ENCODE measurements at regions not wholly inside any gene's neighbourhood (a gene's known extent, or its start where the extent isn't known, plus 50 kb on each side); places are given as distances from the start of the nearest gene placed in this dataset.
"Not testable (repeated sequence)": the region's sequence is repeated elsewhere in the genome, so short reads cannot be mapped to it uniquely, and the experiment has no call there.

DNA sequence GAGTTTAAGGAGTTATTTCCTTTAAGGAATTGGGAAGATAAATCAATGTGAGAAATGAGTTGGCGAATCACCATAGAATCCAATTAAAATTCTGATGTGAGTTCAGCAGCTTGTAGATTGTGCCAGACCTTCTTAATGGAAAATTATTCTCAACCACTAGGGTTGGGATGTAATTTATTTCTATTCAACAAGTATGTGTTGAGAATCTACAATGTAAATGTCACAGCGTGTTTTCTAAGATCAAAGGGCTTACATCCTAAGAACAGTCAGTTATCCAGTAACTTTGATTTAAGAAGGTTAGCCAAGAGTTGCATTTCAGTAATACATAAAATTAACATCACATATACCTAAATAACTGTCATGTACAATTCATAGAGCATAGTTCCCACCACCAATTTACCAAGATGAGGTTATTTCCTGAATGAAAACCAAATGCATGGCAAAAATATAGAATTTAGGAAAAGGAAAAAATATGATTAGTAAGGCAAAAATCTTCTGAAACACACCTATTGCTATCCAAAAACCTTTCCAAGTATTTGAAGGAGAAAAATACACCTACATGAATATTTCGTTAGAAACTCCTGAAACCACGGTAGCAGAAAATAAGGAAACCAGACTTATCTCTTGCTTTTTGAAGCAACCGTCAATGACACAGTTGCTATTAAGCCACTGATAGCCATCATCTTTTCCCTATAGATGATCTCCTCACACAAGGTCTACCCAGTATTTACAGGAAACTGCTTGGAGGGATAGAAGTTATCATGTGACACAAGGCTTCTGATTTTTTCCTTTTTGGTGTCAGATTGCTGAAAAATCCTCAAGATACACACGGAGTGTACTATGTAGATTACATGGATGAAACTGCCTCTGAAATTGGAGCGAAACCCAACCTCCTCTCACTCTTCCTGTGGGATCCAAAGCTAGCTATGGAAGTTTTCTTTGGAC, 259.4 kb upstream of the POGK start:
- intact Hi-C loops (cut with DNase I) = no loop called here

DNA sequence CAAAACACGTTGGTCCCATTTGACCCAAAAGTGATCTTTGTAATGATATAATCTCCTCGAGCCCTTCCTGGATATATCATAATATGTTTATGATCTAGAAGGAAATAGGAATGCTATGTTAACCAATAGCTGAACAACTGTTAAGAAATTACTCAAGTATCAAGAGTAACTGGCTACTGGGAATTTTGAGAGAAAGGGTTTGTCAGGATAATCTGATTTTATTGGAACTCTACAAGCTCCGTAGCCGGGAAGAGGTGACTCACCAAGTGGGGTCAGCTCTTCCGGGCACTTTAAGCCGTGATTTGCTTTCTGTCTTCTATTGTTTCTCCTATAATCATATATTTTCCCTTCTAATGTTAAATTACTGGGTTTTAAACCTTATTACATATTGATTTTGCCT, 250.5 kb upstream of the POGK start:
- no peak for DNase-seq (ENCODE audit: low spot score)
- intact Hi-C loops (cut with DNase I) = no loop called here

More for the DNA sequence above, 259.4 kb upstream of the POGK start:
- no peak for DNase-seq (ENCODE audit: low spot score)

DNA sequence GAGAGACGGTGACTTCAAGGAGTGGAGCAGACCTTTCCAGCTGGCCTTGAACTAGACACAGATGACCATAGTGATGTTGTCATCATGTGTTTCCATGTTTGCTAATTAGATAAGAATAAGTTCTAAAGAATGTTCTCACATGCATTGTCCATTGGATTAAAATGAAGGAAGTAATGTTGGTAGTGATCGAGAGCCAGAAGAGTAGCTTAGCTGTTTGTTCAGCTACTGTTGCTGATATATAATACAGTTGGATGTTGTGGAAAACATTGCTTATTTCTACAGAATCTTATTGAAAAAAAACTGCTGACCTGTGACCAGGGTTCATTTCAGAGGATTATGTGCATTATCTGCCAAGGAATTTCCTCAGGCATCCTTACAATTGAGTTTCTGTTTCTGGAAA, 249.1 kb upstream of the POGK start:
- intact Hi-C loops (cut with DNase I) = no loop called here
- DNase-seq (ENCODE audit: low spot score) = no peak

DNA sequence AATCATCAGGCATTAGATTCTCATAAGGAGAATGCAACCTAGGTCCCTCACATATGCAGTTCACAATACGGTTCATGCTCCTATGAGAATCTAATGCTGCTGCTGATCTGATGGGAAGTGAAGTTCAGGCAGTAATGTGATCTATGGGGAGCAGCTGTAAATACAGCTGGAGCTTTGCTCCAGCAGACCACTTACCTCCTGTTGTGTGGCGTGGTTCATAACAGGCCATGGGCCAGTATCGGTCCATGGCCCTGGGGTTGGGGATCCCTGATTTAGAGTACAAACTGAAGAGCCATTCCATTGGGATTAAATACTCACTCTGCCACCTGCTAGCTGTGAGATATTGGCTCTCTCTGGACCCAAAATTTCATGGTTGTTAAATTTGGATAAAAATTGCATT, 244.6 kb upstream of the POGK start:
- intact Hi-C loops (cut with DNase I) = no loop called here
- no peak for DNase-seq (ENCODE audit: low spot score)

DNA sequence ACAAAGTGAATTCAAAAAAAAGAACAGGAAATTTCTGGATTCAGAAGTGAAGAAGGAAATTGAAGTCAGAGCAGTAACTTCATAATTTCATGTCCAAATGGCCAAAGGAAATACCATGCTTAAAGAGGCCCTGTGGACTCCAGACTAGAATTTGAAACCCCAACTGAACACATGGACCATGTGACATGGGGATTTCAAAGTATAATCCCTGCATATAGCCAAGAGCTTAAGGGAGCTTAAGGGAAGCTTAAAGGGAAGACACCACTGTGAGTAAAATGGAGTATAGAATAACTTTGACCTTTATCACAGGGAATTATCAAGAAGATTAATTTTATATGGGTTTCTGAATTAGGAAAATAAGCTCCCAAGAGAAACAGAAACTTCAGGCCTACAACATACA, 241.8 kb upstream of the POGK start:
- no peak for DNase-seq (ENCODE audit: low spot score)
- intact Hi-C loops (cut with DNase I) = no loop called here

DNA sequence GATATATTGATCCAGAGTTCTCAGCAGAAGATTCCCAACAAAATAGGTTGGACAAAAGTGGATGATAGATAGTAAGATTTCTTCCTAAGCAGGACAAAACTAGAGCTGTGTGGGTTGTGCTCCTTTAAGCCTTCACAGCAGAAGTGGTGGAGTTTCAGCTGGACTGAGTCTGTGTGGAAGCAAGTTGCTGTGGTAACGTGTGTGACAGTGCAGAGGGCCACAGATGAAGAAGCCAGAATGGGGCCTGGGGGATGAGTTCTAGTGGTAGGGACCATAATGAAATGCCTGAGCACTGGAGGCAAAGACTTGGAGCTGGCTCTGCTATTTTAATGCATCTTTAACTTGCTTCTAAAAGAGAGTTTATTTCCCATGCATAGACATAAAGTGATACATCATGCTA, 238.7 kb upstream of the POGK start:
- DNase-seq (ENCODE audit: low spot score) = no peak
- intact Hi-C loops (cut with DNase I) = no loop called here

DNA sequence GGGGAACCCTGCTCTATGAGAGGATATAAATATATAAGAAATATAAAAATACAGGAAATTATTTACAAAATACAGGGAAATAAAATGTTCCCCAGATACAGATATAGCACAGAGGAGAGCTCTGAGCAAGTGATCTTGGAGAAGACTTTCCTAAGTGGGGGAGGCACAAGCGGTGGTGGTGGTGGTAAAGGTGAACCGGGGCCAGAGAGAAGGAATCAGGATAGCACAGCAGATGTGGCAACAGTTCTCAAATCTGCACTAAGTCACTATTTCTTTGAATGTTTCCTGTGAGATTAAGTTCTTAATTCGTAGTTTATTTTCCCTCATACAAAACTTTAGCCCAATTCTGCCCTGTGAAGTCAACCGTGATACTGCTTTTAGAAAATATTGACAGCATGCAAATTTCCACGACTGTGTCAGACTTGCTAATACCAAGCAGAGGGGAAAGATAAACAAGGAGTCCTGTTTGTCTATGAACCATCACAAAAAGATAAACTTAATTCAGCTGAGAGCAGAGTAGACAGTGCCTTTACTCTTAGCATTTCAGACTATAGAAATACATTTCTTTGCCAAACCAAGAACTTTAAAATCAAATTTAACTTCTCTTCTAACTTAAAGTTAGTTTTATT, 237.5 kb upstream of the POGK start:
- no peak for DNase-seq (ENCODE audit: low spot score)
- intact Hi-C loops (cut with DNase I) = no loop called here

DNA sequence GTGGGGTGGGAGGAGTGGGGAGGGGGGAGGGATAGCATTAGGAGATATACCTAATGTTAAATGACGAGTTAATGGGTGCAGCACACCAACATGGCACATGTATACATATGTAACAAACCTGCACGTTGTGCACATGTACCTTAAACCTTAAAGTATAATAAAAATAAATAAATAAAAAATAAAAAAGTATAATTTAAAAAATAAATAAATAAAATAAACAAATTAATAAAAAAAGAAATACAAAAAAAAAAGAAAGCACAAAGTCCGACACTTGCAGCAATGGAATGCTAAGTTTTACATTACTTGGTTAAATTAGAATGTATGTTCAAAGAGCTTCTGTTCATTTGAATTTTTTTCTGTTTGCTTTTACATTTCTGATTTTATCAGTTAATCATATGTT, 236.5 kb upstream of the POGK start:
- intact Hi-C loops (cut with DNase I); DNase-seq (ENCODE audit: low spot score): not testable (repeated sequence)

DNA sequence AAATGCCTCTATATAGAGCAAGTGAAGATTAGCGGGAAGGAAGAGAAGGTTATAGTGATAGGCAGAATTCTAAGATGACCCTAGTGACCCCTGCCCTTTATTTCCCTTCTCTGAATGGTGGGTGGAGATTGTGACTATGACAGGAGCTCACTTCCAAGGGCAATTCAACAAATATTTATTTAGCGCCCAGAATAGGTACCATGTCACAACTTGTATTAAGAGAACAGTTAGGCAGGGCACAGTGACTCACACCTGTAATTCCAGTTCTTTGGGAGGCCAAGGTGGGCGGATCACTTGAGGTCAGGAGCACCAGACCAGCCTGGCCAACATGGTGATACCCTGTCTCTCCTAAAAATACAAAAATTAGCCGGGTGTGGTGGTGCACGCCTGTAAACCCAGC, 236.0 kb upstream of the POGK start:
- intact Hi-C loops (cut with DNase I) = no loop called here
- no peak for DNase-seq (ENCODE audit: low spot score)

DNA sequence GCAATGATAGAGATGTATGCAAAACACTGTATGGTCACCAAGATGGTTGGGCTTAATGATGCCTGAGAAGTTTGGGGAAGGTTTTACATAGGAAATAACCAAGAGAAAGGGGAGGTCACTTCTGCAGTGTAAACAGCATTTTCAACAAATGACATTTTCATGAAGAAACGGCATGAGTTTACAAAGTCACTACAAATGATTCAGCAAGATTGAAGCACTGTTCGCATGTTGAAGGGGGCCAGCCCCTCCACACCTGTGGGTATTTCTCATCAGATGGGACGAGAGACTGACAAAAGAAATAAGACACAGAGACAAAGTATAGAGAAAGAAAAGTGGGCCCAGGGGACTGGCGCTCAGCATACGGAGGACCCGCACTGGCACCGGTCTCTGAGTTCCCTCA, 234.1 kb upstream of the POGK start:
- intact Hi-C loops (cut with DNase I) = no loop called here
- DNase-seq (ENCODE audit: low spot score) = no peak

DNA sequence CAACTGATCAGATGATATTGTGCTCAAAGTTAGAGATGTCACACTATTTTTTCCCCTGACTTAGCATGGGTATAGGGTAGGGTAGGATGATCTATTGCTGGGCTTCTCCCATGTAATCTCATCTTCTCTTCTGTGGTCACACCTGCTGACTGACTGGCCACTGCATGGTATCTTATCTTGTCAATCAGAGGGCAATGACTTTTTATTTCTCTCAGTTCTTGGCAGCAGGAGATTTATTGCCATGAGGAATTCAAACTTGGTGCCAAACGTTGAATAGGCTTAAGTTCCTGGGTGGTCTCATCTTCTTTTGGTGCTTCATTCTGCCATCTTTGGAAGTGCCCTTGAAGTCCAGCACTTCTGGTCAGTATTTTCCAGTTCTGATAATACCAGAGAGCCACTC, 226.4 kb upstream of the POGK start:
- intact Hi-C loops (cut with DNase I) = no loop called here
- DNase-seq (ENCODE audit: low spot score) = no peak

DNA sequence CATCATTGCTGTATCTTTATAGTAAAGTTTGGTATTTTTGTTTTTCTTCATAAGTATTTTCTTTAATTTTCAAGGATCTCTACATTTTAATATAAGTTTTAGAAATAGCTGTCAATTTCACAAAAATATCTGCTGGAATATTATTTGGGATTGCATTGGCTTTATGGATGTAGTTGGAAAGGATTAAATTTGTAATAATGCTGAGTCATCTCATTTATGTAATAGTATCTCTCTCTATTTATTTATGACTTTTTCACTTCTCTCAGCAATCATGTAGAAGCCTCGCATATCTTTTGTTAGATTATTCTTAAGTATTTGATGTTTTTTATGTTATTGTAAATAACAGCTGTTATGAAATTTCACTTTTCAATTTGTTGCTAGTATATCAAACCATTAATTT, 223.1 kb upstream of the POGK start:
- intact Hi-C loops (cut with DNase I) = no loop called here
- DNase-seq (ENCODE audit: low spot score) = no peak

DNA sequence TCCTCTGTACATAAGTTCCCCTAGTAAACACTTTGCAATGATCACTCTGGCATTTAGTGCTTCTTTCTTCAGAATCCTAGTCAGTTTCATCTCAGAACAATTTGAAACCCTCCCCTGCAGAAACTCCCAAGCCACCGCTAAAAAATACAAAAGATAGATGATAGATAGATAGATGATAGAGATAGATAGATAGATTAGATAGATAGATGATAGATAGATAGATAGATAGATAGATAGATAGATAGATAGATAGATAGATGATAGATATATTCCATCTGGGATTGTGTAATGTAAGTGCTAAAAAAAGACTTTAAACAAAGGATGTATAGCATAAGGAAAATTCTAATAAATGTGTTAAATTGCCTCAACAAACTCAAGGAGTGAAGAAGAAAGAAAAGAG, 212.6 kb upstream of the POGK start:
- intact Hi-C loops (cut with DNase I) = no loop called here
- no peak for DNase-seq (ENCODE audit: low spot score)

DNA sequence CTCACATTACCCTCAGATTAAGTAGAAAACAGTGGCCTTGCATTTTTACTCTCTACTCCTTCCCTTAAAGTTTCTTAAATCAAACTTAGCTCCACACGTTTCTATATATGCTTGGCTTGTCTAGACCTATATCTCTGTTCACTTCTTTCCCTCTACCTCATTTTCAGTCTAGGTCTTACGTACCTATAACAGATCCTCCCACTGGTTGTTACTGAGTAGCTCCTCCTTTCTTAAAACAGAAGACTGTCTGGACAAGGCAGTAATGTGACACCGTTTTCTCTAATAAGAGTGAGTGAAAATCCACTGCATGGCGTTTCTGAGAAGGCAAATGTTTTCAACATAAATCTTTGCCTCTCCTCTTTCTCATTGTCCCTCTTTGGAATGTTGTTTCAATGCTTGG, 211.7 kb upstream of the POGK start:
- DNase-seq (ENCODE audit: low spot score) = no peak

DNA sequence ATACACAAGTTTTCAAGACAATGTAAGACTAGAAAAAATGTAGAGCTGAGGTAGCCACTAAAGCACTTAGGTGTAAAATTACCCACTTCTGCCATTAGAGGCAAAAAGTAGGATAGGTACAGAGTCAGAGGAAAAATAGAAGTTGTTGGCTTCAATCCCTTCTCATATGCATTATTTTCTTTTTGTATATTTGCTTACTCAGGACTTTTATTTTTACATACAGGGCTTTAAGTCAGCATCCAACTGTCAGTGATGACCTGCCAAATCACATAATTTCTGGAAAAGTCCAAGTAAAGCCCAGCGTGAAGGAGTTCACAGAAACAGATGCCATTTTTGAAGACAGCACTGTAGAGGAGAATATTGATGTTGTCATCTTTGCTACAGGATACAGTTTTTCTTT, 211.0 kb upstream of the POGK start:
- intact Hi-C loops (cut with DNase I) = no loop called here
- DNase-seq (ENCODE audit: low spot score) = no peak

More for the DNA sequence above, 211.7 kb upstream of the POGK start:
- intact Hi-C loops (cut with DNase I) = no loop called here

DNA sequence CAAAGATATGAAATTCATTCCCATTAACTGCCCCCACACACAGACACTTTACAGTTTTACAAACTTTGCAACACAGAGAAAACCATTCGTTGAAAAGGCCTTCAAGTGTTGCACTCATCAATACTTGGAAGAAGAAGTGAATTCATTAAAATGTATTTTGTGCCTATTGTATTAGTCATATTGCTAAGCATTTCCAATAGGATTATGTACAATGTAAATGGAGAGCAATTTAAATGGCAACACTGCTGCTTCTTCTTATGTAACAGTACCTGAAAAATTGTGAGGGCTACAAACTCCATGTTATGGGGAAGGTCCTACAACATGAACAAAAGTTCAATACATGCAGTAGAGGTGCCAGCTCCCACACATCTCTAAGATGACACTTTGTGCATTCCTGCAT, 209.3 kb upstream of the POGK start:
- no peak for DNase-seq (ENCODE audit: low spot score)
- intact Hi-C loops (cut with DNase I) = no loop called here

DNA sequence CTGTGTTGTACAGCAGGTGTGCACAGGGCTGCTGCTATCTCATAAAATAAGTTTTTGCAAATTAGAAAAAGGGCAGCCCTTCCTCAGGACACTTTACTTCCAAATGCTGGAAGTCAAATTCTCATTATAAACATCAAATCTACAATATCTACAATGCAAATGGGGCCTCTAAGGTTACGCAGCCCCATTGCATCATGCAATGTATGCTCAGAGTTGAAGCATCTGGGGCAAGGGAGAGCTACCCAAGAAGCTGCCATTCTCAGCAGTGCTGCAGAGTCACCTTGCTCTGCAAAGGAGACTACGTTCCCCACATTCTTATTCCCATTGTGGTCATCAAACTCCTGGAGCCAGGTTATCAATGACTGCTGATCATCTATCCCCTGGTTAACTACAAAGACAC, 208.9 kb upstream of the POGK start:
- intact Hi-C loops (cut with DNase I) = no loop called here
- no peak for DNase-seq (ENCODE audit: low spot score)

DNA sequence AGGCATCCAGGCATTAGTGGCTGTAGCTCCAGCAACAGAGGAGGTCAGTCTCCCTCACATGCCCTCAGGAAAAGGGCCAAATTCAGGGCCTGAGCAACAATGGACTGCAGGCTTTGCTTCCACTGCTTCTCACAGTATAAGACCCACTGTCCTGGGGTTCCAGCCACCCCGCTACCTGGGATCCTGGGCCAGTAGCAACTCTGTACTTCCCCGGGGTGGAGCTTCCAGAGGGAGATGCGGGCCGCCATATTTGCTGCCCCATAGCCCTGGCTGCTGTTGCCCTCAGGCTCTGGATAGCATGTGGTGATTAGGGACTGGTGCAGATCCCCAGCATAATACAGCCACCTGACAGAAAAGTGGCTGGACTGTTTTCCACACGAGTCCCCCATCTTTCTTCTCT, 201.1 kb upstream of the POGK start:
- DNase-seq (ENCODE audit: low spot score) = no peak
- intact Hi-C loops (cut with DNase I) = no loop called here

DNA sequence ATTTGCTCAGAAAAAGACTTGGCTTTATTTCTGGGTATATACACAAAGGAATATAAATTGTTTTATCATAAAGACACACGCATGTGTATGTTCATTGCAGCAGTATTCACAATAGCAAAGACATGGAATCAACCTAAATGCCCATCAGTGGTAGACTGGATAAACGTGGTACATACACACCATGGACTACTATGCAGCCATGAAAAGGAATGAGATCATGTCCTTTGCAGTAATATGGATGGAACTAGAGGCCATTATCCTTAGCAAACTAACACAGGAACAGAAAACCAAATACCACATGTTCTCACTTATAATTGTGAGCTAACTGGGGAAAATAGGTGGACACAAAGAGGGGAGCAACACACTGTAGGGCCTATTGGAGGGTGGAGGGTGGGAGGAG, 182.0 kb upstream of the POGK start:
- intact Hi-C loops (cut with DNase I) = not testable (repeated sequence)

DNA sequence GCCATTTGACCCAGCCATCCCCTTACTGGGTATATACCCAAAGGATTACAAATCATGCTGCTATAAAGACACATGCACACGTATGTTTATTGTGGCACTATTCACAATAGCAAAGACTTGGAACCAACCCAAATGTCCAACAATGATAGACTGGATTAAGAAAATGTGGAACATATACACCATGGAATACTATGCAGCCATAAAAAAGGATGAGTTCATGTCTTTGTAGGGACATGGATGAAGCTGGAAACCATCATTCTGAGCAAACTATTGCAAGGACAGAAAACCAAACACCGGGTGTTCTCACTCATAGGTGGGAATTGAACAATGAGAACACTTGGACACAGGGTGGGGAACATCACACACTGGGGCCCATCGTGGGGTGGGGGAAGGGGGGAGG, 172.5 kb upstream of the POGK start:
- intact Hi-C loops (cut with DNase I); DNase-seq (ENCODE audit: low spot score): not testable (repeated sequence)

More for the DNA sequence above, 182.0 kb upstream of the POGK start:
- DNase-seq (ENCODE audit: low spot score) = not testable (repeated sequence)

DNA sequence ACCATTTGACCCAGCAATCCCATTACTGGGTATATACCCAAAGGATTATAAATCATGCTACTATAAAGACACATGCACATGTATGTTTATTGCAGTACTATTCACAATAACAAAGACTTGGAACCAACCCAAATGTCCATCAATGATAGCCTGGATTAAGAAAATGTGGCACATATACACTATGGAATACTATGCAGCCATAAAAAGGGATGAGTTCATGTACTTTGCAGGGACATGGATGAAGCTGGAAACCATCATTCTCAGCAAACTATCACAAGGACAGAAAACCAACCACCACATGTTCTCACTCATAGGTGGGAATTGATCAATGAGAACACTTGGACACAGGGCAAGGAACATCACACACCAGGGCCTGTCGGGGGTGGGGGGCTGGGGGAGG, 171.7 kb upstream of the POGK start:
- intact Hi-C loops (cut with DNase I); DNase-seq (ENCODE audit: low spot score): not testable (repeated sequence)
